GM19397 (cell line): ENCODE measurements at regions not wholly inside any gene's neighbourhood (a gene's known extent, or its start where the extent isn't known, plus 50 kb on each side); places are given as distances from the start of the nearest gene placed in this dataset.

Source experiments
- ATAC-seq: cut with Tn5 transposase; IDR thresholded peaks from one replicate; pipeline ENCODE4 v1.9.1; 2021; ENCODE audit warnings: mild to moderate bottlenecking, moderate library complexity; ENCODE audit not compliant: unreplicated experiment

DNA sequence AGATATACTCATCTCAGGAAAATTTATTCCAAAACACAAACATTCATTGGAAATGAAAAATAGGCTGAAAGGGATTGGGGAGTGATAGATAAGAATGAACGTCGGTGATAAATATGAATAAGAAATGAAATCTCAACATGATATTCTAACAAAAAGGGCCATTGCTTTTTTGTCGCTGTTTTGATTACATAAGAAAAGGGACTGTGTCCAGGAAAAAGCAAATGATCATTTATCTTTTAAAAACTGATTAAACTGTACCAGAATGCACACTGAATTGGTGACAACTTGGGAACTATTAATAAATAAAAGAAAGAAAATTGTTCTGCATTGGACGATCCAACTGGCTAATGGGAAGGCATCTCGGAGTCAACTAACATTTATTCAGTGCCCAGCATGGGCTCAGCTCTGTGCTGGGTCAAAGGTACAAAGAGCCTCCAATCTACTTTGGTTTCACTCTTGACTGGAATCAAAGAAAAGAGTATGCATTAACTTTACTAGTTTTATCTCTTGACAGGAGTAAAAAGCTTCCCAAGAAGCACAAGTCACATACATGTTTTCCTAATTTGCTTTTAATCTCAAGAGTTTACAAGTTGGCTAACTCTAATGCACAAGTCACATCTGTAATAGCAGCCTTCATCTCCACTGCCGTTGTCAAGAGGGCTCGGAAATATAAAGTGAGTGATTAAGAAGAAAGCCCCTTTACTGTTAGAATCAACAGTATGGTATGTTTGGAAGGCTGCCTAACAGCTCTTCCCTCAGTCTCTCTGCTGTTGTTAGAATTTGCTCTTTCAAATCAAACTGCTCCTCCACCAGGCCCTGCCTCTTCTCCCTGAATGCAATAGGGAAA, 280.0 kb downstream of the IGSF11 start:
- ATAC-seq, result no peak

DNA sequence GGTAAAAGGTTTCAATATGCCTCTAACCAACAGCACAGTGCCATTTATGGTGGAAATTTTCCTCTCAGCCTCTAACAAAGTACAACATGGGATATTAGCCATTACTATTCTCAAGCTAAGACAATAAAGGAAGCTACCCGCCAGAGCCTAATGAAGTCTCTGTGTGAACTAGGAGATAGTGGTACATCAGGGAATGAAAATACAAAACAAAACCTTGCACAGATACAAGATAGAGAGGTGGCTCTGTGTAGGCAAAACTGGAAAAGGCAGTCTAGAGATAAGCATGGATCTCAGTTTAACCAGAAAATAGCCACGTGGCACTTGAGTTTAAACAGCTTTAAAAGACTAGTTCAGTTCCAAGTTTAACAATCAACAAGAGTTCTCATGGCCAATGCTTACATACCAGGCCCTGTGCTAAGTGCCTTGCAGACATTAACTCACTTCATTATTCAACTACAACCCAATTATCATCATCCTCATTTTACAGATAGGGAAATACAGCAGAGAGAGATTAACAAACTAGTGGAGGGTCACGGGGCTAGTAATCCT, 279.3 kb downstream of the IGSF11 start:
- ATAC-seq, result no peak

DNA sequence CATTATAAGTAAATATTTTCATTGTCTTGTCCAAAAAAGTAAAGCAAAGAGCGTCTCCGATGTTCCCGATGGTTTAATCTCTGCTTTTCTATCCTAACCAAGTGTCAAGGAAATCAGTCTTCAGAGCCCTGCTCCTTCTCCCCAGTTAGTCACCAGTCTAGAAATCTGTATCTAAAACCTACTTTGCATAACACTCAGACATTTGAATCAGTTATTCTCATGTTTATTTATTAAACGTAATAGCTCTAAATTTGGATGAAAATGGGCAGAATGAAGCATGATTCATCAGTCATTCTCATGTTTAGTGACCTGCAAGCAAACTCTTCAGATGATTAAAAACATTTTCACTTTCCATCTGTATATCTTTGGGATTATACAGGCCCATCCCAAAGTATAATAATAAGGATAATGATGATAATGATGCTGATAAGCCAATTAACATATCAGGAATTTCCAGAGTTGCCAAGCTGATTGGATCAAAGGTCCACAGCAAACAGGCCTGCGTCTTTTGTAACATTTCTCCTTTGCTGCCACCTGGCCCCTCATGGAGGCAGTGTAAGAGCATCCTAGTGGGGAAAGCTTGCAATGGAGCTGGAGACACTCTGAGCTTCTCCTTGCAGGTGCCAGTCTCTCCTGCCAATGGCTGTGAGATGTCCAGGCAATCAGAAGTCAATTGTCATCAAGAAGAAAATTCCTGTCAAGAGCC, 273.9 kb downstream of the IGSF11 start:
- no peak for ATAC-seq

DNA sequence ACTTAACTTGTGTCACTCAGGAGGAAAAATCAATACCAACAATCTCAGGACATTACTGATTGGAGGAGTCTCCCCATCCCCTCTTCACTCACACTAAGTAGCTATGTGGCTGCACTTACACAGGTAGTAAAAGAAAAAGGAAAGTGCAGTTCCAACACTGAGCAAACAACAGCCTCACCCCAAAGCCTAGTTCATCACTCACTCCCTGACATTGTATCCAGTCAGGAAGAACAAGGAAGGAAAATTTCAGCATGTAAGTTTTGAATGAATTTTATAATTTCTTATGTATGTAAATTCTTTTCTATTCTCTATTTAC, 273.4 kb downstream of the IGSF11 start:
- no peak for ATAC-seq

DNA sequence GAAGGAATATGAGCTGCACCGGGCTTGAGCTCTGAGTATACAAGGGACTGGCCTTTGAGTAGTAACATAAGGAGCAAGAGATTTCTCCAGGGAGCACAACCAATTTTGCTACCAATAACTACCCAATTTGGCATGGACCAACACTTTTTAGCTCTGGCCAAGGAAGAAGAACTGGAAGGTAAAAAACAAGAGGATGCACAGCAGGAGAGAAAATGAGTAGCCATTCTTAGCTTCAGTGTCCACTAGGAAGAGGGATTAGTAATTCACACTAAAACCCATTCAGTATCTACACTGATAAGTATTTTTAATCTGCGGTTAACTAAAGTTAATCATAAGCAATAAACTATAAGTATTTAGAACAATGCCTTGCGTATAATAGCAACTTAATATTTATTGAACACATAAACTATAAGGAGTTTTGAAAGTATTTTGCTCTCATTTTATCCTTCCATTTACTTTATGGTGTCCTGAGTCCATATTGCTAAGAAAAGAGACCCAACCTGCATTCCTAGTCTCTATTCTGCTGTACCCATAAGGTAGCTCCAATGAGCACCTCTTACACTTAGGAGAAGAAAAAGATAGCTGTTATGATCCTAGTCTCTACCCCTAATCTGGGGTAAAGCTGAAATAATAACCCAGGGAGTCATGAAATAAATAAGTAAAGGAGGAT, 268.9 kb downstream of the IGSF11 start:
- ATAC-seq, result no peak

DNA sequence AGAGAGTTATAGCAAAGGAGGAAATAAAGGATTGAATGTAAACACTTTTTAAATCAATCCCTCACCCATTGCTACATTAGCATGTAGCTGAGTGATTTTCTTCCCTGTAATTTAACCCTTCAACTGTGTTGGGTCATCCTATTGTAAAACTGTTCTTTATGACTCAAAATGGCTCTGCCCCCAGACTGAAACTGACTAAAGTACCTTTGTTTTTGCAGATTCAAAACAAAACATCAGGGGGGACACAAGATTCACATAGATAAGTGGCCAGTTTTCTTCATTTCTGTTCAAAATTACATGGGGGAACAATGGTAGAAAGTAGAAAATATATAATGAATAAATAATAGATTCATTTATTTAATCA, 268.4 kb downstream of the IGSF11 start:
- no peak for ATAC-seq

DNA sequence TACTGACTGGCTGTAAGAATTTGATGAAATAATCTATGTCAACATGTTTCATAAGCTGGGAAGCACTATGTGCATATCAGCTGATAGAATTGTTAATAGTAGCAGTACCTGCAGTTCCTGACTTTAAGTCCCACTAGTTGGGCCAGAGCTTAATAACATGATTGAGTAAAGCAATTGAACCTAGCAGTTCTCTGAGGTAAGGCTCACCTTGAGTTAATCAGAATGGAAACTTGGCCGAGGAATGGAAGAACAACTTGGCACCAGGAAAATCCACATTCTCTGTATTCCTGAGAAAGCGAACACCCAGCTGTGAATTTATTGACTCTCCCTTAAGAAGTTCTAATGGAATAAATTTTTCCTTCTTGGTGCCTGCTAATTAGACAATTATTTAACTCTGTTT, 262.6 kb downstream of the IGSF11 start:
- ATAC-seq, result no peak

DNA sequence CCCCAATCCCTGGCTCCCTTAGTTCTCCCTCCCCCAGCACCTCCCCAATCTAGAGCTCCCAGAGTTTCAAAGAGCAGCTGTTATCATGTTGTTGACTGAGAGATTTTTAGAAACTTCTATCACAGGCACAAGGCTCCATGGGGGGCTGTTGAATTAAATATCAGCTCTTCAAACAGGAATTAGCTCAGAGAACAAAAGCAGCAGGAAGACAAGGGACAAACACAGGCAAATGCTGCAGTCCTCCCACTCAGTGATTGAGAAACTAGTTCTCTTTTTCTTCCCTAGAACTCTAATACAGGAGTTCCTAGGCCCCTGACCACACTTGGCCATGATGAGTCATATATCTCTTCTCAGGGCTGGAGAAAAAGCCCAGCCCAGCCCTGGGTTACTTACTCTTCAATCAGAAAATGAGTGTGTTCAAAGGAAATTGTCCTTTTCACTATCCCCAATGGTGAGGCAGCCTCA, 262.1 kb downstream of the IGSF11 start:
- peak; percentile 90 for ATAC-seq

DNA sequence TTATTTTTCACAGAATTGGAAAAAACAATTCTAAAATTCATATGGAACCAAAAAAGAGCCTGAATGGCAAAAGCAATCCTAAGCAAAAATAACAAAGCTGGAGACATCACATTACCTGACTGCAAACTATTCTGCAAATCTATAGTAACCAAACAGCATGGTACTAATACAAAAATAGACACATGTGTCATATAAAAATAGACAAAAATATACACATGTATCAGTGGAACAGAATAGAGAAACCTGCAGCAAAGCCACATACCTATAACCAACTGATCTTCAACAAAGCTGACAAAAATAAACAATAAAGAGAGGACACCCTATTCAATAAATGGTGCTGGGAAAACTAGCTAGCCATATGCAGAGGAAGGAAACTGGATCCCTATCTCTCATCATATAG, 259.6 kb downstream of the IGSF11 start:
- no peak for ATAC-seq

DNA sequence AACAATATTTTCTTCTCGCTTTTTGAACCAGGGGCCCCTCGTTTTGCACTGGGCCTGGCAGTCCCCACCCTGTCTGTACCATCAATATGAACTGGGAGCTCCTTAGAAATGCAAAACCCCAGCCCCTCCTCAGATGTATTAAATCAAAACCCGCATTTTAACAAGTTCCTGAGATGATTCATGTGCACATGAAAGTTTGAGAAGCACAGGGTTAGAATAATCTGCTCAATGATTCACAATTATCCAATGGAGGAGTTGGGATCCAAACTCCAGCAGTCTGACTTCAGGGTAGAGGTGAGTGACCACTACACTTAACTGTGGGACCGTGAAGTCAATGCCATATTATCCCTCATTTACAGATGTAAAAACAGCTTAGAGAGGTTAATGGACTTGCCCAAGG, 256.4 kb downstream of the IGSF11 start:
- no peak for ATAC-seq

DNA sequence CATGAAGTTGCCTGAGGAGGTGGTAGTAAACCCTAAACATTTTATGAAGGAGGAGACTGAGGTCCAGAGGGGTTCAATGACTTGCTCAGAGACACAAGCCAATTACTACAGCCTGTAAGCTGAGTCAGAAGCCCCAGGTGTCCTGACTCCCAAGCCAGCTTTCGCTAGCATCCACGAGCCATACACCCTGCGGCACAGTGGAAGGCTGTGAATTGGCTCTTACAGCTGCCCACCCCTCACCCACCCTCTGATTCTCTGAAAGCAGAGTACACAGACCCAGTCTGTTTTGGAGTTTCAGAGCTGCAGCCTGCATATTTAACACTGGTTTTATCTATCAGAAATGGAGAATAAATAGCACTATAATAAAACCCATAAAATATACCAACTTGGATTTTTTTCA, 253.4 kb downstream of the IGSF11 start:
- ATAC-seq, result no peak

DNA sequence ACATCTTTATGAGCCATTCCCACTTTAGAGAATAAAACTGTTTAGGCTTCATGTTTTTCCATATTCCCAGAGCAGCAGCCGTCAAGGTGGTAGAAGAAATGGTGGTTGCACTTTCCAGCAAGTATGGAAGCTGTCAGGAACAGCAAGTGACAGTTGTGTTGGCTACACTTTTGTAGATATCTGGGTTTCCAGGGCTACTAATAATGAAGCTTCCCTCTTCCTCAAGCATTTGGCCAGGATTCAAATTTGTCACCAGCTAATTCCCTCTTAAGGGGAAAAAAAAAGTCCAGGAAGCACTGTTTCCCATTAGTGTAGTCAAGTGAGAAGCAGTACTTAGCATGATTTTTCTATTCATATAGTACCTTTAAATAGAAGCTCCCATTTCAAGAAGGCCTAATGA, 252.8 kb downstream of the IGSF11 start:
- no peak for ATAC-seq

DNA sequence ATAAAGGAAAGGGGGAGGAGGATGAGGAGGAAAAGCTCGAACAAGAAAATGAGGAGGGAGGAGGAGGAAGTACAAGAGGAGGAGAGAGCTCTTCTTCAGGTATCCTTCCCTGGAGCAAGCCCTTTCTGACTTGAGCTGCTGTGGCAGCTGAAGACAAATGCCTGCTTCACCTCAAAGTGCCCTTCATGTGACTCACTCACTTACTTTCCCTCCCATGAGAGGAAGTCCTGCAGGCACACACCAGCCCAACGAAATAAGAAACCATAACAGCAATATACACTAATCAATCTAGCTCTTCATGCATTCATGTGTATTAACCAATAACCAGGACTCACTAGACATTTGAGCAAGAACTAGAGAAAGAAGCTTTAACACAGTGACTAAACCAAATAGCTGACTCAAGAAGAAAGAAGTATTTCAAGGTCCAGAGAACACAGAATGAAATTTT, 251.9 kb downstream of the IGSF11 start:
- ATAC-seq, result peak; percentile 96

DNA sequence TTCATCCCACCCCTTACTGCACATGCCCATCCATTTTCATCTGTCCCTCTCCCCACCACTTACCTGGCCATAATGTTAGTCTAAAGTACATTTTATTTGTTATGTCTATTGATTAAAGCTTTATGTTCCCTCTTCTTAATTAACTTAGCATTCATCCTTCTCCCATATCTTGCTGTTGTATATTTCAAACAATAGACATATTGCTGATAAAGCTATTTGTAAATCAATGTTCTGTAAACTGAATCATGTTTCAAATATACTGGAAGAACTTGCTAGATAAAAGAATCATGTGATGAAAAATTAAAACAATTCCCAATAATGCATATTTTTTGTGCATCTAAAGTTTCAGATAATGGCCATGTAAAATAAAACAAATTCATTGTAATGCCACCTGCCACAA, 249.2 kb downstream of the IGSF11 start:
- no peak for ATAC-seq

DNA sequence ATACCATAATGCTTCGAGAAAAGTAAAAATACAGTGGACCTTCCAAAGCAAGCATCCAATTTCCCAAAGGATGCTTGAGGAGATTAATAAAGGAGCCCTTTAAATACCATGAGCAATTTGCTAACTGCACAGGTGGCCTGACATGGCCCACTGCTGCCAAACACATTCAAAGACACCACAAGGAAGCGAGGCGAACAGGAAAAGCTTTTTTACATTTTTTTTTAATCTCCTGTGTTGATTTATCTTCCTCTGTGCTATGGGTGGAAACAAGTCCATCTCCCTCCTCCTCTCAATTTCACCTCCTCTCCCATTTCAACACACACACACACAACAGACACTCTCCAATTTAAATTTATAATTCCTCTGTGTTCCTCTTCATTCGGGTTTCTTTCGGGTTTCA, 243.4 kb downstream of the IGSF11 start:
- ATAC-seq, result no peak

DNA sequence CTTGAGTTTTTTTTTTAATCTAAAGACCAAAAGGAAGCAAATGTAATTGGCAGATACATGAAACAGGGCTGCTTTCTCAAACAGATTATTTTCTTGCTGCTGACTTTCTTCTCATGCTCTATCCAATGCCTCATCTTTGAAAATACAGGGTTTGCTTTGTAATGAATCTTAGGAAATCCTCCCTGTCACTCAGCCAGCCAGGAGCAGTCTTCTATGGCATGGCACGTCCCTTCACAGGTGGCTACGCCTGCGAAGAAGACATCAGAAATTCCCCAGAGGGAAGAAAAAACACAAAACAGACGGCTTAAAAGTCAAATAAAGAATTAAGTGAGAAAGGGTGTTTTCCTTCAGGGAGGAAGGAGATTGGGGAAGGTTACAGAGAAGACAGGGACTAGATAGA, 242.5 kb downstream of the IGSF11 start:
- no peak for ATAC-seq

DNA sequence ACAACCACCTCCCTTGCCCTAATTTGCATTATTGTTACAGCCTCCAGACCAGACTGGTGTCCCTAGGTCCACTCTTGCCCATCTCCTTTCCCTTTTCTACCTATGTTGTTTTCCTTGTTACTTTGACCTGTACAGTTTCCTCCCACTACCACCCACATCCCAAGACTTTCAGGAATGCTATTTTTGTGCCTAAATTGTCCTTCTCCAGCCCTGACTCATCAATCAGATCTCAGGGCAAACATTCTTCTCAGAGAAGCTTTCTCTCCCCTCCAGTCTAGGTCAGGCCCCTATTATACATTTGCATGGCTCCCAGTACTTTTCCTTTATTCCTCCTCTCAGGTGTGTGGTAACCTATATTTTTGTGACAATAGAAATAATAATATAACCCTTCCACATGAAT, 241.5 kb downstream of the IGSF11 start:
- ATAC-seq, result no peak

DNA sequence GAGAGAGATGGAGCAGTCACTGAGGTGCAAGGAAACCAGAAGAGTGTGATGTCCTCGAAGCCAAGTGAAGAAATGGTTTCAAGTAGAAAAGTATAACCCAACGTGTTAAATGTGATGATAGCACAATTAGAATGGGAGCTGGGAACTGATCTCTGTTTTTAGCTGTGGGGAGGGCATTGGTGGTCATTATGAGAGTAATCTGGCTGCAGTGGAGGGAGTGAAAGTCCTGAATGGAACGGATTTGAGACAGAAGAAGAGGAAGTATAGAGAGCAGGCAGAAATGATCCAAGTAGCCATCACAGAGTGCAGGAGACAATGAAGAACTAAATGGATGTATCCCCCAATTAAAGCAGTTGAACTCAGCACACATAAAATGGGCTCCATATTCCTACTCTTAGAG, 235.3 kb downstream of the IGSF11 start:
- no peak for ATAC-seq

DNA sequence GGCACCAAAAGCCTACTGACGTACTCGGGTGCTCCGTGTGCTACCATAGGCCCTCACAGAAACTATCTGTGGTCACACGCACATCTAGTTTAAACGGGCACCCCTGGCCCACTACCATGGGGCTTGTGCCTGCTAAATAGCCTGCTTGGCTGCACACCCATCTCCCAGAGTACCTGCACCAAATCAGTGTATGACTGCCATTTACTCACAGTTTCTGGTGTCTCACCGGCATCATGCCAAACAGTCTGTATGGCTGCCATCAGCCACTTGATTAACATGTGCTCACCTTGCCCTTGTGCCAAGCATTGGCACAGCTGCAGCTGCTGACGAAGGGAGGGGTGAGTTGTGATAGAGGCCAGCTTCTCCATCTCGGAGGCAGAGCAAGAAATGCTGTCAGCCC, 232.7 kb downstream of the IGSF11 start:
- no peak for ATAC-seq

DNA sequence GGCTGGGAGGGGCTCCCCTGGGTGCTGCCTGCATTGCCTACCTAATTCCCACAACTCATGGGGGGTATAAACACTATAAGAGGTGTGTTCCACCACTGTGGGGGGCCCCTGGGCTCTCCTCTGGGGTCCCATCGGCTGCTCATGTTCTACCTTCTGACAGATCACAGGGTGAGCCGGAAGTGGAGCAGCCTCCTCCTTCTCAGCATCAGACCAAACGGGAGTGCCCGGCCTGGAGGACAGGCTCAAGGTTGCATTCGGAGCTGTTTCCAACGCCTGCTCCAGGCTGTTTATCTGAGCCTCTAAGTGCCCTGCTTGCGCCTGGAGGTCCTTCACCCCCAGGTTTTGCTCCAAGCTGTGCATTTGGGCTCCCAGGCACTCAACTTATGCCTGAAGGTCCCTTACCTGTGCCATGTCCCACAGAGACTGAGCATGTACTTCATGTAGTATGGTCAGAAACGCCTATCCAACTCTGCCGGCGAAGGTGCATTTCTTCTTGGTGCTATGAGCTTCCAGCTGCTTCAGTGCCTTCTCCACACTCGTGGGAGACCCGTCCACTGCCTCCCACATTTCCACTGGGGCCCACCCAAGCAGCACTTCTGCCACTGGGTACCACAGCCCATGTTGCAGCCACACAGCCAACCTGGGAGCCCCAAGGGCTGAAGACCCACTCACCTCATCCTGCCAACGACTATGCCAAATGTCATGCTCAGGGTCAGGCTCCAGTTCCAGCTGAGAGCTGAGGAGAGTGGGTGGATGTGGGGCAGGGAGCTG, 232.1 kb downstream of the IGSF11 start:
- no peak for ATAC-seq

DNA sequence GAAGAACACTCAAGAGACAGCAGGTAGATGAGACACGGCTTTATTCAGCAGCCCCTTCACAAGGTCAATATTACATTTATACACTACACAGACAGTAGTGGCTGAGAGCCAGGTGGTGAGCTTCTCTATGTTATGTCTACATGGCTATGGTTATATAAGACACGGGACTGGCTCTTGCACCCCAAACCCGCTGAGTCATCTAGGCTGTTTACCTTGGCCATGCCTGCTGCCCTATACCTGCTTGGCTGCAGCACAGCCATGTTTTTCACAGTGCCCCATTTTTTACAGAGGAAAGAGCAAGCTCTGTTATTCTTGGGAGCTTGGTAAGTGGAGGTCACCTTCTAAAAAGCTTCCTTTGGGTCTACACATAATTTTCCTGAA, 231.6 kb downstream of the IGSF11 start:
- no peak for ATAC-seq
